PC-9 (cell line): ENCODE measurements at regions not wholly inside any gene's neighbourhood (a gene's known extent, or its start where the extent isn't known, plus 50 kb on each side); places are given as distances from the start of the nearest gene placed in this dataset.

Source experiments
- BruUV-seq: library from RNA; stranded (reverse); fragments of 400-500 nt; replicated peaks from 2 replicates; lab custom pipeline; 2021; lab: Mats Ljungman, UMichigan
- CTCF ChIA-PET: fragments of 300-600 bp; sonication (Branson Sonifier 250); formaldehyde crosslinking; loops from one replicate; lab custom pipeline; 2022; ENCODE audit warnings: antibody characterized with exemption; lab: Charles Lee
- POLR2A ChIA-PET: fragments of 300-600 bp; sonication (Branson Sonifier 250); formaldehyde crosslinking; loops from one replicate; lab custom pipeline; 2022; ENCODE audit warnings: antibody characterized with exemption; ENCODE audit not compliant: unreplicated experiment; lab: Charles Lee
- DNase-seq, 2 experiments: peaks; one replicate each; pipeline versions ENCODE4 v3.0.0 to v3.0.0-alpha.2; 2015 to 2022; ENCODE audit warnings: mixed read lengths in 1 of 2
- H2AFZ ChIP-seq: fragments of 200-600 bp; sonication (generic); 2 replicates; pipeline ENCODE4 v1.8.1; 2017; ENCODE audit warnings: antibody characterized with exemption
- H3F3A ChIP-seq: fragments of 200-600 bp; sonication (generic); 2 replicates; pipeline ENCODE4 v1.8.1; 2017; ENCODE audit warnings: antibody characterized with exemption, mild to moderate bottlenecking, low read depth; ENCODE audit not compliant: insufficient read depth
- H3K27ac ChIP-seq: fragments of 200-600 bp; sonication (generic); 2 replicates; pipeline ENCODE4 v1.6.1; 2016; ENCODE audit warnings: mixed run types
- H3K27me3 ChIP-seq: fragments of 200-600 bp; sonication (generic); 2 replicates; pipeline ENCODE4 v1.6.1; 2016; ENCODE audit warnings: low read depth, mixed run types; ENCODE audit not compliant: insufficient read depth
- H3K36me3 ChIP-seq: fragments of 200-600 bp; sonication (generic); 2 replicates; pipeline ENCODE4 v1.6.1; 2016; ENCODE audit warnings: low read depth, mixed run types
- H3K4me1 ChIP-seq: fragments of 200-600 bp; sonication (generic); replicated peaks from 2 replicates; pipeline ENCODE4 v1.6.1; 2016; ENCODE audit warnings: mixed run types; ENCODE audit not compliant: insufficient read depth
- H3K4me2 ChIP-seq: fragments of 200-600 bp; sonication (generic); 2 replicates; pipeline ENCODE4 v1.6.1; 2017; ENCODE audit warnings: mixed run types
- H3K4me3 ChIP-seq: fragments of 200-600 bp; sonication (generic); 2 replicates; pipeline ENCODE4 v1.6.1; 2016; ENCODE audit warnings: mixed run types
- H3K79me2 ChIP-seq: fragments of 200-600 bp; sonication (generic); 2 replicates; pipeline ENCODE4 v1.6.1; 2017; ENCODE audit warnings: low read depth, mixed run types
- H3K9me2 ChIP-seq: fragments of 200-600 bp; sonication (generic); 2 replicates; pipeline ENCODE4 v1.8.1; 2017; ENCODE audit warnings: mild to moderate bottlenecking; ENCODE audit not compliant: insufficient read depth
- H3K9me3 ChIP-seq: fragments of 200-600 bp; sonication (generic); 2 replicates; pipeline ENCODE4 v1.8.1; 2016; ENCODE audit warnings: low read depth; ENCODE audit not compliant: insufficient read depth
- H4K20me1 ChIP-seq: fragments of 200-600 bp; sonication (generic); 2 replicates; pipeline ENCODE4 v1.8.1; 2017; ENCODE audit not compliant: insufficient read depth
- EZH2 ChIP-seq: fragments of 200-600 bp; sonication (generic); IDR thresholded peaks from 2 replicates; pipeline ENCODE4 v1.8.0; 2017; ENCODE audit warnings: antibody characterized with exemption, low read depth
- intact Hi-C: fragments of 100-400 bp; cut with micrococcal nuclease; formaldehyde crosslinking; loops from one replicate; pipeline ENCODE4 v1.10.0; 2022; ENCODE audit not compliant: unreplicated experiment
- TF ChIP-seq, protein P1 (sequence below): fragments of 200-600 bp; sonication (generic); conservative IDR thresholded peaks from 2 replicates; pipeline ENCODE4 v1.6.1; 2017; ENCODE audit warnings: mixed run types, antibody characterized with exemption, mild to moderate bottlenecking, moderate library complexity

GRCh38 chr17:72523491-72523890 lies 402.7 kb downstream of the SOX9 start:
- ChIA-PET CTCF (interaction anchor here (0.6 kb wide), 1 partner anchor 13 kb away, joined by 3 read pairs; no protein-coding TSS in a partner anchor), POLR2A (no interaction called here)
- peaks cover 14% of the 10 kb centered on the region; the same call in 1 of the 2 replicates for H4K20me1 ChIP-seq
- no peak for DNase-seq
- H3K9me3 ChIP-seq, result no peaks in the 10 kb centered on the region
- no peak overlapping the region for H3K27ac ChIP-seq
- H2AFZ ChIP-seq, result no peak overlapping the region
- TF ChIP-seq, protein P1, sequence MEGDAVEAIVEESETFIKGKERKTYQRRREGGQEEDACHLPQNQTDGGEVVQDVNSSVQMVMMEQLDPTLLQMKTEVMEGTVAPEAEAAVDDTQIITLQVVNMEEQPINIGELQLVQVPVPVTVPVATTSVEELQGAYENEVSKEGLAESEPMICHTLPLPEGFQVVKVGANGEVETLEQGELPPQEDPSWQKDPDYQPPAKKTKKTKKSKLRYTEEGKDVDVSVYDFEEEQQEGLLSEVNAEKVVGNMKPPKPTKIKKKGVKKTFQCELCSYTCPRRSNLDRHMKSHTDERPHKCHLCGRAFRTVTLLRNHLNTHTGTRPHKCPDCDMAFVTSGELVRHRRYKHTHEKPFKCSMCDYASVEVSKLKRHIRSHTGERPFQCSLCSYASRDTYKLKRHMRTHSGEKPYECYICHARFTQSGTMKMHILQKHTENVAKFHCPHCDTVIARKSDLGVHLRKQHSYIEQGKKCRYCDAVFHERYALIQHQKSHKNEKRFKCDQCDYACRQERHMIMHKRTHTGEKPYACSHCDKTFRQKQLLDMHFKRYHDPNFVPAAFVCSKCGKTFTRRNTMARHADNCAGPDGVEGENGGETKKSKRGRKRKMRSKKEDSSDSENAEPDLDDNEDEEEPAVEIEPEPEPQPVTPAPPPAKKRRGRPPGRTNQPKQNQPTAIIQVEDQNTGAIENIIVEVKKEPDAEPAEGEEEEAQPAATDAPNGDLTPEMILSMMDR, result no peak
- TF ChIP-seq EZH2, result no peak
- no peaks in the 10 kb centered on the region for H3K9me2 ChIP-seq
- no TSS peak for BruUV-seq
- H3K4me1 ChIP-seq, result no peaks in the 10 kb centered on the region
- intact Hi-C loops, result loop anchor here (2.0 kb wide), 1 partner anchor 51 kb away; no protein-coding TSS in a partner anchor
- H3K36me3 ChIP-seq, result no peaks in the 10 kb centered on the region
- no peak overlapping the region for H3K4me3 ChIP-seq
- H3K4me2 ChIP-seq, result no peak overlapping the region
- H3K27me3 ChIP-seq, result no peaks in the 10 kb centered on the region
- peaks cover 13% of the 10 kb centered on the region; the same call in 1 of the 2 replicates for H3F3A ChIP-seq
- peaks cover 100% of the 10 kb centered on the region for H3K79me2 ChIP-seq

- Histone ChIP-seq H3K9me3 (no peaks in the 10 kb centered on the region), H3K79me2 (peaks cover 100% of the 10 kb centered on the region), H3K4me2 (no peak overlapping the region), H3K4me3 (no peak overlapping the region), H3K4me1 (no peaks in the 10 kb centered on the region), H3K27ac (peak overlapping the region; percentile 47; the same call in 1 of the 2 replicates), H3F3A (peaks cover 13% of the 10 kb centered on the region; the same call in 1 of the 2 replicates), H3K27me3 (no peaks in the 10 kb centered on the region), H2AFZ (no peak overlapping the region), H3K36me3 (no peaks in the 10 kb centered on the region), H4K20me1 (peaks cover 16% of the 10 kb centered on the region), H3K9me2 (no peaks in the 10 kb centered on the region)
- ChIA-PET CTCF (no interaction called here), POLR2A (interaction anchor here (0.6 kb wide), 1 partner anchor 104 kb away, joined by 6 read pairs; no protein-coding TSS in a partner anchor)
- intact Hi-C loops, result no loop called here
- BruUV-seq, result no TSS peak
- DNase-seq, result no peak
- no peak for TF ChIP-seq EZH2
- TF ChIP-seq, protein P1, result no peak
Observed at GRCh38 chr17:72525225-72526015, 404.6 kb downstream of the SOX9 start.

DNA sequence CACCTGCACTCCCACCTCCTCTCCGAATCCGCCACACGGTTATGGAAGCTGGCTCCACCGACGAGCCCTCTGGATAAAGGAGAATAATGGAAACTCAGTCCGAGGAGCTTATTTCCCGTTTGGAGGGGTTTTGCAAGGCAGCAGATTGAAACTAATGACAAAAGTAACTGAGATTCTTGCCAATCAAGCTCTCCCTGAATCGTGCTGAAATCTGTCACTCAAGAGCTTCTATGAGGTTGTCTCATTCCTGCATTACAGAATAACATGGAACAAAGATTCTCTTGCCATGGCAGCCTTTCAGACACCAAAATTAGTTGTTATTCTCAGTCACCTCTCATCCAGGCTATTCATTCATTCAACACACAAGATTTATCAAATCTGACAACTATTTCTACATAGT lies 405.9 kb downstream of the SOX9 start:
- Histone ChIP-seq H3K79me2 (peaks cover 100% of the 10 kb centered on the region), H2AFZ (no peak overlapping the region), H4K20me1 (peaks cover 16% of the 10 kb centered on the region), H3K4me3 (no peak overlapping the region), H3K4me1 (no peaks in the 10 kb centered on the region), H3F3A (peaks cover 13% of the 10 kb centered on the region; the same call in 1 of the 2 replicates), H3K27me3 (no peaks in the 10 kb centered on the region), H3K36me3 (no peaks in the 10 kb centered on the region), H3K9me2 (no peaks in the 10 kb centered on the region), H3K27ac (no peak overlapping the region), H3K9me3 (no peaks in the 10 kb centered on the region), H3K4me2 (no peak overlapping the region)
- CTCF ChIA-PET, result no interaction called here
- no TSS peak for BruUV-seq
- POLR2A ChIA-PET, result no interaction called here
- no peak for TF ChIP-seq EZH2
- TF ChIP-seq, protein P1, result no peak
- intact Hi-C loops, result no loop called here
- DNase-seq, result no peak
